ENCODE measurements at regions not wholly inside any gene's neighbourhood (a gene's known extent, or its start where the extent isn't known, plus 50 kb on each side); places are given as distances from the start of the nearest gene placed in this dataset.

GRCh38 chr15:85847031-85847430, 52.3 kb upstream of the KLHL25 start:
- no peak for DNase-seq
- intact Hi-C loops (cut with DNase I), result no loop called here

- no peak for DNase-seq
- intact Hi-C loops (cut with DNase I), result no loop called here
Measured at GRCh38 chr15:85849946-85850345, 55.2 kb upstream of the KLHL25 start.

GRCh38 chr15:85852969-85853368, 58.2 kb upstream of the KLHL25 start:
- peak in 1 of 10 donors; percentile 56 for DNase-seq
- intact Hi-C loops (cut with DNase I), result no loop called here

GRCh38 chr15:85854345-85855097, 59.8 kb upstream of the KLHL25 start:
- intact Hi-C loops (cut with DNase I), result no loop called here

GRCh38 chr15:85858586-85859375, 64.1 kb upstream of the KLHL25 start:
- intact Hi-C loops (cut with DNase I), result no loop called here
- DNase-seq, result peak; percentile 53 to 95 (median 76)

More at GRCh38 chr15:85854345-85855097, 59.8 kb upstream of the KLHL25 start:
- peak in 5 of 10 donors; percentile 39 to 67 (median 47) for DNase-seq

- intact Hi-C loops (cut with DNase I), result no loop called here
- no peak for DNase-seq
Measured at GRCh38 chr15:85859671-85860070, 64.9 kb upstream of the KLHL25 start.

GRCh38 chr15:85860394-85861161, 65.9 kb upstream of the KLHL25 start:
- intact Hi-C loops (cut with DNase I), result no loop called here
- DNase-seq, result peak in 1 of 10 donors; percentile 50

GRCh38 chr15:85865070-85865684, 70.5 kb upstream of the KLHL25 start:
- DNase-seq, result peak in 8 of 10 donors; percentile 42 to 92 (median 50)

GRCh38 chr15:85867250-85867649, 72.5 kb upstream of the KLHL25 start:
- intact Hi-C loops (cut with DNase I), result no loop called here
- DNase-seq, result no peak

More at GRCh38 chr15:85865070-85865684, 70.5 kb upstream of the KLHL25 start:
- intact Hi-C loops (cut with DNase I), result no loop called here

- no peak for DNase-seq
- intact Hi-C loops (cut with DNase I), result no loop called here
Measured at GRCh38 chr15:85869124-85869523, 74.4 kb upstream of the KLHL25 start.

- no peak for DNase-seq
- intact Hi-C loops (cut with DNase I), result no loop called here
Measured at GRCh38 chr15:85870216-85871014, 75.7 kb upstream of the KLHL25 start.

GRCh38 chr15:85871545-85871944, 76.8 kb upstream of the KLHL25 start:
- DNase-seq, result no peak
- intact Hi-C loops (cut with DNase I), result no loop called here

GRCh38 chr15:85872125-85872524, 77.4 kb upstream of the KLHL25 start:
- DNase-seq, result no peak
- intact Hi-C loops (cut with DNase I), result no loop called here

GRCh38 chr15:85874236-85874635, 79.5 kb upstream of the KLHL25 start:
- intact Hi-C loops (cut with DNase I), result no loop called here

GRCh38 chr15:85875756-85876155, 81.0 kb upstream of the KLHL25 start:
- intact Hi-C loops (cut with DNase I), result no loop called here
- DNase-seq, result no peak

More at GRCh38 chr15:85874236-85874635, 79.5 kb upstream of the KLHL25 start:
- DNase-seq, result no peak

- intact Hi-C loops (cut with DNase I), result no loop called here
- DNase-seq, result no peak
Measured at GRCh38 chr15:85878828-85879225, 84.1 kb upstream of the KLHL25 start.

GRCh38 chr15:85879334-85880163, 84.8 kb upstream of the KLHL25 start:
- no peak for DNase-seq
- intact Hi-C loops (cut with DNase I), result no loop called here

- intact Hi-C loops (cut with DNase I), result no loop called here
- no peak for DNase-seq
Measured at GRCh38 chr15:85880501-85881190, 85.9 kb upstream of the KLHL25 start.
